ENCODE measurements at regions not wholly inside any gene's neighbourhood (a gene's known extent, or its start where the extent isn't known, plus 50 kb on each side); places are given as distances from the start of the nearest gene placed in this dataset.

DNA sequence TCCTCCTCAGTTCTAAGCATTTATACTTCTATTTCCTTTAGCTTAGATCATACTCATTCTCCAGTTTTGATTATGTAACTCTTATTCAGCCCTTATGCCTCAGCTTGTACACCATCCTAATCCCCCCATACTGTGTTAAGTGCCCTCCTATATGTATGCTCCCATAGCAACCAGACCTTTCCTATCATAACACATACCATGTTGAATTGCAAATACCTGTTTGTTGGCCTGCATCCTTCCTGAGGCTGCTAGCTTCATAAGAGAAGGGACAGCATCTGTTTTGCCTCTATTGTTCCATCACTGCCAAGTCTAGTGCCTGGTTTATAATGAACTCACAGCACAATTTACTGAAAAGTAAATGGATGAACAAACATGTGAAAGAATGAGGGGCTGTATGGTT is 443.7 kb downstream of the CENPC start:
- Histone ChIP-seq H3K4me3 (no peak overlapping the region), H3K9ac (ENCODE audit: insufficient read depth in 1 of 2, low read length in 2 of 2) (no peak overlapping the region), H3K36me3 (ENCODE audit: control insufficient read depth in 4 of 4, insufficient read depth in 4 of 4, low read length in 4 of 4) (no peaks in the 10 kb centered on the region), H3K9me3 (ENCODE audit: control insufficient read depth in 4 of 4, insufficient read depth in 3 of 4, low read length in 3 of 4) (no peaks in the 10 kb centered on the region), H3K4me1 (ENCODE audit: control insufficient read depth in 5 of 5, insufficient read depth in 5 of 5, low read length in 5 of 5) (no peaks in the 10 kb centered on the region), H3K27me3 (ENCODE audit: control insufficient read depth in 3 of 3, insufficient read depth in 3 of 3, low read length in 2 of 3) (no peaks in the 10 kb centered on the region), H3K27ac (ENCODE audit: low read depth in 1 of 2, low read length in 1 of 2) (no peak overlapping the region)
- DNase-seq = no peak
- ATAC-seq (ENCODE audit: insufficient read depth, low FRiP score) = no peak
- TF ChIP-seq, protein P1, sequence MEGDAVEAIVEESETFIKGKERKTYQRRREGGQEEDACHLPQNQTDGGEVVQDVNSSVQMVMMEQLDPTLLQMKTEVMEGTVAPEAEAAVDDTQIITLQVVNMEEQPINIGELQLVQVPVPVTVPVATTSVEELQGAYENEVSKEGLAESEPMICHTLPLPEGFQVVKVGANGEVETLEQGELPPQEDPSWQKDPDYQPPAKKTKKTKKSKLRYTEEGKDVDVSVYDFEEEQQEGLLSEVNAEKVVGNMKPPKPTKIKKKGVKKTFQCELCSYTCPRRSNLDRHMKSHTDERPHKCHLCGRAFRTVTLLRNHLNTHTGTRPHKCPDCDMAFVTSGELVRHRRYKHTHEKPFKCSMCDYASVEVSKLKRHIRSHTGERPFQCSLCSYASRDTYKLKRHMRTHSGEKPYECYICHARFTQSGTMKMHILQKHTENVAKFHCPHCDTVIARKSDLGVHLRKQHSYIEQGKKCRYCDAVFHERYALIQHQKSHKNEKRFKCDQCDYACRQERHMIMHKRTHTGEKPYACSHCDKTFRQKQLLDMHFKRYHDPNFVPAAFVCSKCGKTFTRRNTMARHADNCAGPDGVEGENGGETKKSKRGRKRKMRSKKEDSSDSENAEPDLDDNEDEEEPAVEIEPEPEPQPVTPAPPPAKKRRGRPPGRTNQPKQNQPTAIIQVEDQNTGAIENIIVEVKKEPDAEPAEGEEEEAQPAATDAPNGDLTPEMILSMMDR (IDR thresholded peaks at IDR 0.05; ENCODE audit: control extremely low read depth, extremely low read depth) = no peak

DNA sequence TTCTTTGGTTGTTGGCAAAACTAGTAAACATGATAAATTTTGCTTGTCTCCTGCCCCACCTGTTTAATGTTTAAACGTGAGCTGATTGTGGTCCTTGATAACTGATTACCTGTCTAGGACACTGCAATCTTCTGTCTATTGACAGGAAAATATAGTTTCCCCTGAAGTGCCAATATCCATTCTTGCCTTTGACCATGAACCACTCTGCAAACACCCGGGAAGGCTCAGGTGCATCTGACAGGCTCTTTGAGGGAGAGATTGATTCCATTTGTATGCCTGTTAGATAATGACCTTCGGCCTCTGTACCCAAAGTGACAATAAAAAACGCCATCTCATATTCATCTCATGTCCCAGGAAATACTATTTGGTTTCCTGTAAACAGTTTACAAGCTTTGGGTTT is 453.0 kb downstream of the CENPC start:
- H3K27me3 ChIP-seq (ENCODE audit: control insufficient read depth in 3 of 3, insufficient read depth in 3 of 3, low read length in 2 of 3) = no peaks in the 10 kb centered on the region
- 52 to 69% methylated on average over 4 of the region's 4 CpGs for WGBS, 2 donors
- H3K9ac ChIP-seq (ENCODE audit: insufficient read depth in 1 of 2, low read length in 2 of 2) = no peak overlapping the region
- H3K4me3 ChIP-seq = no peak overlapping the region
- ATAC-seq (ENCODE audit: insufficient read depth, low FRiP score) (no peak), DNase-seq (no peak)
- peaks cover 0 to 3% (median 0%) of the 10 kb centered on the region in 4 donors for H3K9me3 ChIP-seq (ENCODE audit: control insufficient read depth in 4 of 4, insufficient read depth in 3 of 4, low read length in 3 of 4)
- H3K36me3 ChIP-seq (ENCODE audit: control insufficient read depth in 4 of 4, insufficient read depth in 4 of 4, low read length in 4 of 4) = no peaks in the 10 kb centered on the region
- TF ChIP-seq, protein P1 (IDR thresholded peaks at IDR 0.05; ENCODE audit: control extremely low read depth, extremely low read depth) = no peak
- no peak overlapping the region for H3K27ac ChIP-seq (ENCODE audit: low read depth in 1 of 2, low read length in 1 of 2)
- no peaks in the 10 kb centered on the region for H3K4me1 ChIP-seq (ENCODE audit: control insufficient read depth in 5 of 5, insufficient read depth in 5 of 5, low read length in 5 of 5)

DNA sequence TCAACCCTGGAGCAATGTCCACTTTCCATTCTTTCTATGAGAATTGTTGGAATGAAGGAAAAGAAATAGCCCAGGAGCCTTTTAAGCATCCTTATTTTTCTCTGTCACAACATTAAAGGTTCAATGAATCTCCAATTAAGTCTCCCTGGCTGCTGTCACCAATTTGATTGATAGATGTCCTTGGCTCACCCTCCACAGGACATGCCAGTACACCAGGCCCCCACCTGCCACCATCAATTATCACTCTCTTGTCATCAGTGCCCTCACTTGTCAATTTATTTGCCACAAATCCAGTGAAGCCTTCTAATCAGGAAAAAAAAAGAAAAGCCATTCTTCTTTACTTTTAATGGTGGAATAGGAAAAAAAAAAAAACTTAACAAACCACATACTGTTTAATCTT is 453.6 kb downstream of the CENPC start:
- Histone ChIP-seq H3K9me3 (ENCODE audit: control insufficient read depth in 4 of 4, insufficient read depth in 3 of 4, low read length in 3 of 4) (peaks cover 0 to 3% (median 0%) of the 10 kb centered on the region in 4 donors), H3K36me3 (ENCODE audit: control insufficient read depth in 4 of 4, insufficient read depth in 4 of 4, low read length in 4 of 4) (no peaks in the 10 kb centered on the region), H3K27ac (ENCODE audit: low read depth in 1 of 2, low read length in 1 of 2) (no peak overlapping the region), H3K9ac (ENCODE audit: insufficient read depth in 1 of 2, low read length in 2 of 2) (no peak overlapping the region), H3K4me3 (no peak overlapping the region), H3K4me1 (ENCODE audit: control insufficient read depth in 5 of 5, insufficient read depth in 5 of 5, low read length in 5 of 5) (no peaks in the 10 kb centered on the region), H3K27me3 (ENCODE audit: control insufficient read depth in 3 of 3, insufficient read depth in 3 of 3, low read length in 2 of 3) (no peaks in the 10 kb centered on the region)
- TF ChIP-seq, protein P1 (IDR thresholded peaks at IDR 0.05; ENCODE audit: control extremely low read depth, extremely low read depth) = no peak
- no peak for DNase-seq
- ATAC-seq (ENCODE audit: insufficient read depth, low FRiP score) = no peak

DNA sequence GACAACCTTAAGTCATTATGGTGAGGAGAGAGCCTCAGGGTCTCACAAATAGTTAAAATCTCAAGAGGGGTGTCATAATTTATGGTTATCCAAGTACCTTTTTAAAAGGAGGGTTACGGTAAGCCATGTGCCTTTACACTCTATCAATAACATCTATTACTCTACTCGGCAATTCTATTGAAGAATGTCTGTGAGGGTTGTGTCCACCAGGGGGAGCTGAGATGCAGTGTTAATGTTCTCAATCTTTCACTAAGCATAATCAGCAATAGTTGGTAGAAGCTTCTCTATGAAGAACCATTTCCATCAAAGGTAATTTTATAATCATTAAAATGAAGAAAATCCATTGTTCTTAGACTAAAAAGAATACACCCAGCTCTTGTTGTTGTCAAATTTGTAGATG is 457.4 kb downstream of the CENPC start:
- Histone ChIP-seq H3K27me3 (ENCODE audit: control insufficient read depth in 3 of 3, insufficient read depth in 3 of 3, low read length in 2 of 3) (no peaks in the 10 kb centered on the region), H3K36me3 (ENCODE audit: control insufficient read depth in 4 of 4, insufficient read depth in 4 of 4, low read length in 4 of 4) (no peaks in the 10 kb centered on the region), H3K27ac (ENCODE audit: low read depth in 1 of 2, low read length in 1 of 2) (no peak overlapping the region), H3K9ac (ENCODE audit: insufficient read depth in 1 of 2, low read length in 2 of 2) (no peak overlapping the region), H3K9me3 (ENCODE audit: control insufficient read depth in 4 of 4, insufficient read depth in 3 of 4, low read length in 3 of 4) (no peaks in the 10 kb centered on the region), H3K4me1 (ENCODE audit: control insufficient read depth in 5 of 5, insufficient read depth in 5 of 5, low read length in 5 of 5) (no peaks in the 10 kb centered on the region), H3K4me3 (no peak overlapping the region)
- DNase-seq (no peak), ATAC-seq (ENCODE audit: insufficient read depth, low FRiP score) (no peak)
- WGBS, 2 donors = 51 to 66% methylated on average over 2 of the region's 2 CpGs
- TF ChIP-seq, protein P1 (IDR thresholded peaks at IDR 0.05; ENCODE audit: control extremely low read depth, extremely low read depth) = no peak

Measured in lung (tissue), 11 donors.